GM12892 (cell line): ENCODE measurements at regions not wholly inside any gene's neighbourhood (a gene's known extent, or its start where the extent isn't known, plus 50 kb on each side); places are given as distances from the start of the nearest gene placed in this dataset.

ENCODE experiments used
- DNase-seq: peaks from one replicate; pipeline ENCODE4 v3.0.0; 2011; ENCODE audit not compliant: insufficient read length
- FAIRE-seq: peaks from 2 replicates; lab custom pipeline; 2011; peaks lifted over from hg19 to GRCh38; lab: Jason Lieb, UNC
- POLR2A ChIP-seq: IDR thresholded peaks from 2 replicates; pipeline ENCODE4 v1.6.1; 2011; ENCODE audit warnings: low read depth, low read length, control low read depth
- POLR2AphosphoS5 ChIP-seq: IDR thresholded peaks from 2 replicates; pipeline ENCODE4 v1.6.1; 2011; ENCODE audit warnings: low read depth, low read length, control low read depth
- TAF1 ChIP-seq: IDR thresholded peaks from 2 replicates; pipeline ENCODE4 v1.6.1; 2011; ENCODE audit warnings: low read depth, mild to moderate bottlenecking, control low read depth, low read length, borderline replicate concordance

DNA sequence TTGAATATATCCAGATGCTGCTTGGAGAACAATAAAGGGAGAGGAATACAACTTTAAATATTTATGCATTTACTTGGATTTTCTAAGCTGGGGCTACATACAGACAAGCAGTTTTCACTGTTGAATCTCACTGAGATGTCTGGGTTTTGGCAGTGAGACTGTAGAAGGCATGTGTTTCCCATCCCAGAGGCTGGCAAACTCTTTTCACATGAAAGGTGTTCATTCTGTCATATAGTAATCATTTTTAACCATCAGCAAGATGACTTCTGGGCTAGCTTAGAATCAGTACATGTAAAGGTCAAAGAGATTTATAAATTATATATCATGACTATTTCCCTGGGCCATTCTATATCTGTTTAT is 218.7 kb upstream of the SGO1 start:
- TF ChIP-seq TAF1 = no peak
- TF ChIP-seq POLR2AphosphoS5 = no peak
- FAIRE-seq (no peak), DNase-seq (no peak)

DNA sequence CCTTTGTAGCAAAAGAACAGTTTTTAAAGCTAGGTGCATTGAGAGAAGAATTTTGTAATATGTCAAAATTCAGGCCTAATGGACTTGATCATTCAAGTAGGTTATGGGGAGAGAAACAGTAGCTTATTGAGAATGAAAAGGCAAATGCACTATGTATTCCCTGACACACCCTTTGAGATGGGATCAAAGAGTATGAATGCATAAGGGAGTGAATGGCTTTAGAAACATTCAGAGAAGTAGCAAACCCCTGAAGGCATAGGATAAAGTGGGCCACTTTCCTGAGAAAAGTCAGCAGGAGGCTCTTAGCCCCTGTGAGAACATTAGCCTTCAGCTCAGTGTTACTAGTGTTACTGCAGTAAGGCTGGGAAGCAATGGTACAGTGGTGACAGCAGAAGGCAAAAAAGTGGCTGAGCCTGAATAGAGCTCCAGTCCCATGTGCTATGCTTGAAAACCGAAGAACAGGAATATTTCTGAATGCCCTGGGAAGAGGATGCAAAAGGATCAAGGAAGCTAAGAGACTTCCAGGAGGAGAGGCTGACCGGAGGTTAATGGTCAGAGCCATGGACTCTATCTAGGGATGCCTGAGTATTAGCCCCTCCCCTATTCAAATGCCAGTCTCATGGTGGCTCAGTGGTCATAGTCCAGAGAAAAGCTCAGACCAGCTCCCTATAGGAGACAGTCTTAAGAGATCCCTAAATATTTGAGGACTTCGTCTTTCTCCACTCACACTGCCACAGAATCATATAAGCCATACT is 218.2 kb upstream of the SGO1 start:
- DNase-seq (no peak), FAIRE-seq (no peak)
- TF ChIP-seq TAF1 (no peak), POLR2AphosphoS5 (no peak), POLR2A (no peak)

DNA sequence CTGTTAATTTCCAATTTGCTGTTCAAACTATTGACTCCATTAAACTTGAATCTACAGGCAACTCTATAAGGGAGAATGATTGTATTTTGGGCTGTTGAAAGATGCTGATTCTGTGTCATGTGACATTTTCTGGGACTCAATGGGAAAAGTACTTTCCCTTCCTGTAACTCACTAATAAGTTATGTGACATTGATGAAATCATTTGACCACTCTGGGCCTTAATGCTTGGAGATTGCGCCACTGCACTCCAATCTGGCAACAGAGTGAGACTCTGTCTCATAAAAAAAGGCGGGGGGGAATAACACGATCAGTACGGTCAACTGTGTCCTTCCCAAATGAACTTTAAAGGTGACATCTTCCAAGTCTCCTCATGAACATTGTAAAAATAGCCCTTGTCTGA is 215.2 kb upstream of the SGO1 start:
- DNase-seq = no peak
- no peak for TF ChIP-seq TAF1
- TF ChIP-seq POLR2AphosphoS5 = no peak
- no peak for TF ChIP-seq POLR2A
- FAIRE-seq = no peak

DNA sequence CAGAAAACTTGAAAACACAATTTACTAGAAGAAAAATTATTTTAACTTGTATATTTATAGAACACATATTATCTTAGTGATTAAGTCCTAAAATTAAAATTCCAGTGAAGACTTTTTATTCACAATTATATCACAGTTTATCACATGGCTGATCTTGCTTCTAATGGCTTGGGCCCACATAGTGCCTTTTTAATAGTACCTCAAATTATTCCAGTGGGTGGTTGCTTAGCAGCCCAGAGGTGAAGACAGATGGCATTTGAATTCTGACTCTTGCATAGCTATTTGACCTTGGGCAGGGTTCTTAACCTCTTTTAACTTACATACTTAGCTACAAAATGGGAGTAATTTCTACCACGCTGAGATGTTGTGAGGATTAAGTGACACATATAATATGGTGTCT is 214.7 kb upstream of the SGO1 start:
- no peak for FAIRE-seq
- TF ChIP-seq POLR2AphosphoS5 (no peak), TAF1 (no peak), POLR2A (no peak)

DNA sequence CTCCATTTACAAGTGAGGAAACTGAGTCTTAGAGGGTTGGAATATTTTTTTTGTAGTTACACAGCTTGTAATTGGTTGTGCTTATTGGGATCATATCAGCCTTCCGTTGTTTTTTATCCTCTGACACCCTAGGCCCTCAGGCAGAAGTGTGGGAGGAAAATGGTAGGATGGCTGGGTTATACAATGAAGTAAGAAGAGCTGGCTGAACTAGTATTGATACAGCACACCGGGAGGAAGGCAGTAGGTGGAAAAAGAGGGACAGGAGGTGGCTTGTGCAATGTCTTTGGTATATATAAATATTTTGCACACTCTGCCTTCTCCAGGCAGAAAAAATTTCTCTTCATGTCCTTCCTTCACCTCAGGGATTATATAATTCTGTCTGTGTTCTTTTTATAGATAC is 214.3 kb upstream of the SGO1 start:
- TF ChIP-seq POLR2A = no peak
- no peak for TF ChIP-seq TAF1
- no peak for TF ChIP-seq POLR2AphosphoS5
- DNase-seq = no peak
- FAIRE-seq = no peak

More for the DNA sequence above, 214.7 kb upstream of the SGO1 start:
- no peak for DNase-seq

DNA sequence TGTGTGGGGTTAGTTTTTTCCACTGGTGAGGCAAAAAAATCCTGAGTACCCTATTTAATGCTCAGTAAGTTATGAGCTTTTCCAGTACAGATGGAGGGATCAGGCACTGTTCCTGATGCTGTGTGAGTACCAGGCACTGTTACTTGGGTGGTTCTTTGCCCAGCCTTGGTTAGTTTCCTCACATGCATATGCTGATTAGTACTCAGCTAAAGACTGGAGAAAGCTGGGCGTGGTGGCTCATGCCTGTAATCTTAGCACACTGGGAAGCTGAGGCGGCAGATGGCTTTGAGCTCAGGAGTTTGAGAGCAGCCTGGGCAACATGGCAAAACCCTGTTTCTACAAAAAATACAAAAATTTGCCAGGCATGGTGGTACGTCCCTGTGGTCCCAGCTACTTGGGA is 210.3 kb upstream of the SGO1 start:
- DNase-seq = no peak
- TF ChIP-seq TAF1 (no peak), POLR2AphosphoS5 (no peak), POLR2A (no peak)
- FAIRE-seq = no peak

DNA sequence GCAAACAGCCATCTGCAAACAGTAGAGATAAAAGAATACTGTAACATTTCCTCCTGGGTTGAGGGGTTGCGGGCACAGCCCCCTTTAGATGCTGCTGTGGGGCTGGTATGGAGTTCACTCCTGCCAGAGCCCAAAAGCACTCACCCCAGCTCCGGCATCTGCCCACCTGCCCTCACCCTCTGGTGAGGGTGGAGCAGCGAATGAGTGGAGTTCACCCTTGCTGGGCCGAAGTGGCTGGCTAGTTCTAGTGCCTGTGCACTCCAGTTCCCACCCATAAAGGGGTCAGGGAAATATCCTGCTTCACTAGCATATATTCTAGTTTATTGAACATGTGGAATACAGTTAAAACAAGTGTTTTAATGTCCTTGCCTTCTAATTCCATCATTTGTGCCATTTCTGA is 209.7 kb upstream of the SGO1 start:
- DNase-seq (no peak), FAIRE-seq (no peak)
- TF ChIP-seq POLR2A (no peak), TAF1 (no peak), POLR2AphosphoS5 (no peak)

DNA sequence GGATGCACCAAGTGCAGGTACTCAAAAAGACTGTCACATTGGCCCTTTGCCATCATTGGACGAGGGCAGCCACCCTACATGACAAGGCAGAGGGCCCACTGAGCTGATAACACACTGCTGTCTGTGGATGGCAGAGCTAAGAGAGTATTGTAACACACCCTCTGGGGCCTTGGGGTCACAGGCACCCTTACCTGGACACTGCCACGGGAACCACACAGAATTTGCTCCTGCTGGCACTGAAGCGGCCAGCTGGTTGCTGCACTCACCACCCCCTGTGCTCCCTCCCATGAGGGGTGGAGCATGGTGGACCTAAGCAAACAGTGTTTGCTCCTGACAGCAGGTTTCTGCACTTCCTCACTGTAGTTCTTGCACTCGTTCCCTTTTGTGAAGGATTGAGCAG is 208.2 kb upstream of the SGO1 start:
- no peak for DNase-seq
- TF ChIP-seq POLR2A = no peak
- no peak for TF ChIP-seq POLR2AphosphoS5
- TF ChIP-seq TAF1 = no peak
- no peak for FAIRE-seq

DNA sequence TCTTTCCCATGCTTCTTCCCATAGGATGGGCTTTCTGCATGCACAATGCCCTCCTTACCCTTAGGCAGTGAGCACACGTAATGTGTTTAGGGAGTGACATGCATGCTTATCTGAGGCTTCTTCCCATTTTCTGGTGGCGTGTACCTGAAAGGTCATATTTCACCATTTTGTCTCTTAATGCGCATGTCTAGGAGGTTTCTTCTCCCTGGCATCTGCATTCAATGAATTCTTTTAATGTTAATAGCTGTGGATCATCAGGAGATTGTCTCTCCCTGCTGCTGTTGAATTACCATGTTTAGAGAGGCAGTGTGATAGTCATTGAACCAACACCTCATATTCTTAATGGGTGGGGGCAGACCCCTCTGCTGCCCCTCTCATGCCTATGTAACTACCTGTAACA is 205.6 kb upstream of the SGO1 start:
- TF ChIP-seq TAF1 = no peak
- no peak for TF ChIP-seq POLR2AphosphoS5
- no peak for TF ChIP-seq POLR2A
- DNase-seq (no peak), FAIRE-seq (no peak)

DNA sequence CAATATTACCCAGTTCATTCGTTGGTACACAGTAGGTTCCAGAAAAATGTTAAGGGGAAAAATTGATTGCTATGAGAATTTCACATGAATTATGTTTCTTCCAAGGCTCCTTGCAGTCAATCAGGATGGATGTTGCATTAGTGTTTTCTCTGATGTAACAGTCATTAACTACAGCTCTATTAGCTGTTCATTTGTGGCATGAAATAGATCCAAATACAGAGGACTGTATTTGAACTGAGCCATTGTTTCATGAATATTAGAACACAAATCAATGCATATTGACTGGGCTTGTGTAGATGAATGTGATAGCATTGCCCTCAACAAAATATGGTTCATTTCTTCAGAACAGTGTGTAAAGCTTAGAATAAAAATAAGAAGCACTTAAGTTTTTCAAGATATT is 203.0 kb upstream of the SGO1 start:
- FAIRE-seq = no peak
- TF ChIP-seq POLR2A (no peak), POLR2AphosphoS5 (no peak), TAF1 (no peak)
- DNase-seq = no peak

DNA sequence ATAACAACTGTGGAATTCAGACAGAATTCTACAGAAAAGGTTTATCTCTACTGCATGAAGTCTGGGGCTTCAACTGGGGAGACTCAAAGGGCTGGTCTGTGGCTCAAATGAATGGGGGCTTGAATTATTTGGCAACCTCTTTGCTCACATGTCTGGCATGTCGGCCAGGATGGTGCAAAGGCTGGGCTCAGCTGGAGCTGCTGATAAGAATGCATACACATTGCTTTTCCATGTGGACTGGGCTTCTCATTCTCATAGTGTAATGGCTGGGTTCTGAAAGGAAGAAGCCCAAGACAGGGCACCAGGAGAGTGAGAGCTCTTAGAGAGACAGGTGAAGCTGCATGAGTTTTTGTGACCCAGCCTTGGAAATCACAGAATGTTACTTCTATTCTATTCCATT is 194.3 kb upstream of the SGO1 start:
- FAIRE-seq = no peak
- no peak for TF ChIP-seq POLR2AphosphoS5
- no peak for TF ChIP-seq POLR2A
- no peak for TF ChIP-seq TAF1
- no peak for DNase-seq

DNA sequence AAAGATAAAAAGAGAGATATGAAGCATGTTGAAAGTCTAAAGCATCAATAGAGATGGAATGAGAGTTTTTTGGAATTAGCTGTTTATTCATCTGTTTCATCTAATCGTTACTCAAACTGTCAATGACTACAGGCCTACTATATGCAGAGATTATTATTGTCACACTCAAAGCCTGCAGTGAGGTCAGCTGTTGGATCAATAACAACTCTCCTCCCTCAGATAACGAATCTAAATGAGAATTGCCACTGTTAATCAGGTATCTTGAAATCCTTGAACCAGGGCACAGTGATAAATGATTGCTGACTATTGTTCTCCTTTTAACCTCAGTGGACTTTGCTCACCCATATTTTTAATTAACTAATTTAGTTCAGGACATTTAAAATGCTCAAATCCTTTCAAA is 192.3 kb upstream of the SGO1 start:
- FAIRE-seq (no peak), DNase-seq (no peak)
- TF ChIP-seq TAF1 = no peak
